ENCODE measurements at regions not wholly inside any gene's neighbourhood (a gene's known extent, or its start where the extent isn't known, plus 50 kb on each side); places are given as distances from the start of the nearest gene placed in this dataset.

DNA sequence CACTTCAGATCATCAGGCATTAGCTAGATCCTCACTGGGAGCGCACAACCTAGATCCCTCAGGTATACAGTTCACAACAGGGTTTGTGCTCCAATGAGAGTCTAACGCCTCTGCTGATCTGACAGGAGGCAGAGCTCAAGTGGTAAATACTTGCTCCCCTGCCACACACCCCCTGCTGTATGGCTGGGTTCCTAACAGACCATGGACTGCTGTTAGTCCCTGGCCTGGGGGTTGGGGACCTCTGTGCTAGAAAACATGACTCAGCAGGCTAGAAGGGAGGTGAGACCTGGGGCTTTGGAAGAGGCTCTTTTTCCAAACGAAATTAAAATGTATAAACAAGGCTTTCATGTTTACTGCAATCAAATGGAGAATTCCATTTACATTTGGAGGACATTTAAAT lies 691.1 kb downstream of the FLRT2 start:
- no peak for DNase-seq (ENCODE audit: low spot score)
- Histone ChIP-seq H3K36me3 (ENCODE audit: insufficient read depth, low read length, poor library complexity, severe bottlenecking) (no peaks in the 10 kb centered on the region), H3K9me3 (ENCODE audit: low read depth, low read length, poor library complexity, severe bottlenecking) (no peaks in the 10 kb centered on the region), H3K27ac (ENCODE audit: low read depth, low read length, poor library complexity, severe bottlenecking) (no peak overlapping the region), H3K27me3 (replicated peaks; ENCODE audit: insufficient read depth, low read depth, low read length, poor library complexity) (no peaks in the 10 kb centered on the region), H3K4me3 (ENCODE audit: low read depth, low read length, poor library complexity, severe bottlenecking) (no peak overlapping the region), H3K4me1 (ENCODE audit: insufficient read depth, low read length, poor library complexity, severe bottlenecking) (no peaks in the 10 kb centered on the region)
- ChIA-PET POLR2A (ENCODE audit: low non-redundant PET) (no interaction called here), CTCF (no interaction called here)
- no TSS peak for BruUV-seq (replicated peaks)
- intact Hi-C loops (cut with micrococcal nuclease; ENCODE audit: unreplicated experiment), result no loop called here
- TF ChIP-seq, protein P1, sequence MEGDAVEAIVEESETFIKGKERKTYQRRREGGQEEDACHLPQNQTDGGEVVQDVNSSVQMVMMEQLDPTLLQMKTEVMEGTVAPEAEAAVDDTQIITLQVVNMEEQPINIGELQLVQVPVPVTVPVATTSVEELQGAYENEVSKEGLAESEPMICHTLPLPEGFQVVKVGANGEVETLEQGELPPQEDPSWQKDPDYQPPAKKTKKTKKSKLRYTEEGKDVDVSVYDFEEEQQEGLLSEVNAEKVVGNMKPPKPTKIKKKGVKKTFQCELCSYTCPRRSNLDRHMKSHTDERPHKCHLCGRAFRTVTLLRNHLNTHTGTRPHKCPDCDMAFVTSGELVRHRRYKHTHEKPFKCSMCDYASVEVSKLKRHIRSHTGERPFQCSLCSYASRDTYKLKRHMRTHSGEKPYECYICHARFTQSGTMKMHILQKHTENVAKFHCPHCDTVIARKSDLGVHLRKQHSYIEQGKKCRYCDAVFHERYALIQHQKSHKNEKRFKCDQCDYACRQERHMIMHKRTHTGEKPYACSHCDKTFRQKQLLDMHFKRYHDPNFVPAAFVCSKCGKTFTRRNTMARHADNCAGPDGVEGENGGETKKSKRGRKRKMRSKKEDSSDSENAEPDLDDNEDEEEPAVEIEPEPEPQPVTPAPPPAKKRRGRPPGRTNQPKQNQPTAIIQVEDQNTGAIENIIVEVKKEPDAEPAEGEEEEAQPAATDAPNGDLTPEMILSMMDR (conservative IDR thresholded peaks at IDR 0.05; ENCODE audit: low read depth, low read length), result no peak
- TF ChIP-seq EZH2 (IDR thresholded peaks at IDR 0.05; ENCODE audit: borderline replicate concordance, low read depth, low read length, poor library complexity, severe bottlenecking), result no peak

DNA sequence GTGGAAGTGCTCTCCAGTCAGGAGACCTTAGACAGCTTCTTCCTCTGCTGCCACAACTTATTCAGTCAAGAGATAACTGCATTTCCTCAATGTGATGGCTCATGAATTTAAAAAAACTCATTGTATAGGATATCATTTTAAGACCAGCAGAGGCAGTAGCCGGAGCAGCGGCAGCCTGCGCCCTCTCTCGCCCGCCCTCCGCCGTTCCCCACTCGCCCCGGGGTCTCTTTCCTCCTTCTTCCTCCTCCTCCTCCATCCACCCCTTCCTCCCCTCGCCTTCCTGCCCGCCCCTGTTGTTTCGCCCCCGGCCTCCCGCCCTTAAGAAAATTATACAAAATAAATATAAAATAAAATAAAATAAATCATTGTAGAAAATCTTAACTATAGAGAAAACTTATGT lies 687.6 kb downstream of the FLRT2 start:
- DNase-seq (ENCODE audit: low spot score), result no peak
- Histone ChIP-seq H3K27ac (ENCODE audit: low read depth, low read length, poor library complexity, severe bottlenecking) (no peak overlapping the region), H3K36me3 (ENCODE audit: insufficient read depth, low read length, poor library complexity, severe bottlenecking) (no peaks in the 10 kb centered on the region), H3K4me1 (ENCODE audit: insufficient read depth, low read length, poor library complexity, severe bottlenecking) (no peaks in the 10 kb centered on the region), H3K27me3 (replicated peaks; ENCODE audit: insufficient read depth, low read depth, low read length, poor library complexity) (no peaks in the 10 kb centered on the region), H3K4me3 (ENCODE audit: low read depth, low read length, poor library complexity, severe bottlenecking) (no peak overlapping the region), H3K9me3 (ENCODE audit: low read depth, low read length, poor library complexity, severe bottlenecking) (no peaks in the 10 kb centered on the region)
- intact Hi-C loops (cut with micrococcal nuclease; ENCODE audit: unreplicated experiment), result no loop called here
- BruUV-seq (replicated peaks), result no TSS peak
- ChIA-PET CTCF (no interaction called here), POLR2A (ENCODE audit: low non-redundant PET) (no interaction called here)
- TF ChIP-seq, protein P1 (conservative IDR thresholded peaks at IDR 0.05; ENCODE audit: low read depth, low read length), result no peak
- TF ChIP-seq EZH2 (IDR thresholded peaks at IDR 0.05; ENCODE audit: borderline replicate concordance, low read depth, low read length, poor library complexity, severe bottlenecking), result no peak

DNA sequence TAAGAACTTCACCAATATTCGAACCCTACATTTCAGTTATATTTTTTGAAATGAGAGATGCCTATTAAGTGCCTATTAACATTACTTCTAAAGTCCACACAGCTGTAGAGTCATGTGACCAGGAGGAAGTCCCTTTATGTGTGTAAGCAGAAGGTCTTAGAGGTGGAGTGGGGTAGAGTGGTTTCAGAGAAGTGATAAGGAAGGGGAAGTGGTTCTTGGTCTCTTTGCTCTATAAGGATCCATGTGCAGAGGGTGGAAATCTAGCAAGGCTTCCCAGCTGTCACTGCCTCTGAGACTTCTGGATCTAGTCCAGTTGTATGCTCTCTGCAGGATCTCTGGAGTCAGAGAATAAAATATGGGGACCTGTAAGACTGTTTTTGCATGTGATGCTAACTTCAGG lies 673.9 kb downstream of the FLRT2 start:
- H3K4me3 ChIP-seq (ENCODE audit: low read depth, low read length, poor library complexity, severe bottlenecking), result no peak overlapping the region
- no peaks in the 10 kb centered on the region for H3K9me3 ChIP-seq (ENCODE audit: low read depth, low read length, poor library complexity, severe bottlenecking)
- H3K4me1 ChIP-seq (ENCODE audit: insufficient read depth, low read length, poor library complexity, severe bottlenecking), result no peaks in the 10 kb centered on the region
- BruUV-seq (replicated peaks), result no TSS peak
- ChIA-PET POLR2A (ENCODE audit: low non-redundant PET) (no interaction called here), CTCF (no interaction called here)
- DNase-seq (ENCODE audit: low spot score), result no peak
- H3K27me3 ChIP-seq (replicated peaks; ENCODE audit: insufficient read depth, low read depth, low read length, poor library complexity), result no peaks in the 10 kb centered on the region
- H3K36me3 ChIP-seq (ENCODE audit: insufficient read depth, low read length, poor library complexity, severe bottlenecking), result no peaks in the 10 kb centered on the region
- H3K27ac ChIP-seq (ENCODE audit: low read depth, low read length, poor library complexity, severe bottlenecking), result no peak overlapping the region
- TF ChIP-seq, protein P1 (conservative IDR thresholded peaks at IDR 0.05; ENCODE audit: low read depth, low read length), result no peak
- no peak for TF ChIP-seq EZH2 (IDR thresholded peaks at IDR 0.05; ENCODE audit: borderline replicate concordance, low read depth, low read length, poor library complexity, severe bottlenecking)
- intact Hi-C loops (cut with micrococcal nuclease; ENCODE audit: unreplicated experiment), result no loop called here
